HG03469 (cell line): ENCODE measurements at regions not wholly inside any gene's neighbourhood (a gene's known extent, or its start where the extent isn't known, plus 50 kb on each side); places are given as distances from the start of the nearest gene placed in this dataset.

Experiments used
- ATAC-seq: cut with Tn5 transposase; IDR thresholded peaks from one replicate; pipeline ENCODE4 v1.9.1; 2021; ENCODE audit warnings: mild to moderate bottlenecking, moderate library complexity, moderate number of reproducible peaks; ENCODE audit not compliant: unreplicated experiment

GRCh38 chr21:25425156-25425555, 182.1 kb downstream of the MRPL39 start:
- ATAC-seq, result no peak

DNA sequence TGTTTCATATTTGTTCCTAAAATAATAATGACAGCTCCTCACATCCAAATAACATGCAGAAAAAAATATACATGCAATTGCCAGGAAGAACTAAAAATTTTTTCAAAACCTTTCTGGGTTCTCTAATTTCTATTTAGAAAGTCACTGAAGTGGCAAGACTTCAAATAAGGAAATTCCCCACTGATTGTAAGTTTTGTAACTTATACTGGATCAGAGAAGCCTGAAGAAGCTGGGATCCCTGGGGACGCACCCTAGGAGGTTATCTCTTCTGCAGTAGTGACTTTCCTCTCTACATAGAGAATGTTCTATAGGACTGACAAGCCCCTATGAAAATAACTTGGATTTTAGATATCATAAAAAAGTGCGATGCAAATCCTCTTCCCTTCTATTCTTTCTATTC, 182.6 kb downstream of the MRPL39 start:
- no peak for ATAC-seq

- ATAC-seq, result no peak
These were observed 183.2 kb downstream of the MRPL39 start for GRCh38 chr21:25424048-25424447.

GRCh38 chr21:25422610-25423608, 184.4 kb downstream of the MRPL39 start:
- ATAC-seq, result no peak

- ATAC-seq, result peak; percentile 57
These were observed 185.8 kb downstream of the MRPL39 start for GRCh38 chr21:25421321-25422028.

DNA sequence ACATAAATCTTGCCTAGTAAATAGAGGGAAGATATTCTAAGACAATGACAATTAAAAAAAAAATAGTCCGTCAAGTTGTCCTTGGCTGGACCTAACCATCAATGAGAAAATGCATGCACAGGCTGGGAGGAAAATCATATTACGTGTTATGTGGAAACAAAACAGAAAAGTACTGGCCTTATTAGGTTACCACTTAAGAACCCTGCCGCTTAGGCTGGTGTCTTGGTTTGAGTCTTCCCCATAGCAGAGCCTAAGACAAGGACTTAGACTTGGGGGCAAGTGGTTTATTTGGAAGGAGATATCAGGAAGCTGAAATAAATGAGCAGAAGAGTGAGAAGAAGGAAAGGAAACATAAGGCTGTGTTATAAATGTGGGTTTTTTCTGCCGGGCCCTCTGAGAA, 186.4 kb downstream of the MRPL39 start:
- ATAC-seq, result no peak

GRCh38 chr21:25416669-25417068, 190.6 kb downstream of the MRPL39 start:
- no peak for ATAC-seq

DNA sequence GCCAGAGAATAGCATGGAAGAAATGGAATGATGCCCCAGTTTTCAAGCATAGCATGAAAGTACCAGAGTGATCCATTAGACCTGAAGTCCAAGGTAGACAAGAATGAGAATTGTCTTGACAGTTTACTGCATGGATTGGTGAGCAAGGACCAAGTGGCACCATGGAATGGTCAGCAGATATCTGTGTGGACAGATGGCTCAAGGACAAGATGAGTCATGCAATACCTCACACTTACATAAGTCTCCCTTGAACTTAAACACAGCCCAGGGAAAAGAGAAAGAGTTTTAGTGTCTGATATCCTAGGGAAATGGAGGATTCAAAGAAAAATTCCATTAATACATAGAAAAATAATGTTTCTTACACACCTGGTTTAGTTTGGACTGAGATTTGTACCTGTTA, 195.2 kb downstream of the MRPL39 start:
- no peak for ATAC-seq

- ATAC-seq, result no peak
These were observed 197.3 kb downstream of the MRPL39 start for GRCh38 chr21:25409978-25410377.

DNA sequence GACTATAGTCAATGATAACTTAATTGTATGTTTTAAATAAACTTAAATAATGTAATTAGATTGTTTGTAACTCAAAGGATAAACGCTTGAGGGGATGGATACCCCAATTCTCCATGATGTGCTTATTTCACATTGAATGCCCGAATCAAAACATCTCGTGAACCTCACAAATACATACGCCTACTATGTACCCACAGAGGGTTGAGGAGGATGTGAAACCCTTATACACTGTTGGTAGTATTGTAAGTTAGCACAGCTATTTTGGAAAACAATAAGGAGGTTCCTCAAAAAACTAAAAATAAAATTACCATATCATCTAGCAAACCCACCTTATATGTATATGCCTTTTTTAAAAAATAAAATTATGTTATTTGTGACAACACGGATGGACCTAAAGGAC, 198.6 kb downstream of the MRPL39 start:
- no peak for ATAC-seq

DNA sequence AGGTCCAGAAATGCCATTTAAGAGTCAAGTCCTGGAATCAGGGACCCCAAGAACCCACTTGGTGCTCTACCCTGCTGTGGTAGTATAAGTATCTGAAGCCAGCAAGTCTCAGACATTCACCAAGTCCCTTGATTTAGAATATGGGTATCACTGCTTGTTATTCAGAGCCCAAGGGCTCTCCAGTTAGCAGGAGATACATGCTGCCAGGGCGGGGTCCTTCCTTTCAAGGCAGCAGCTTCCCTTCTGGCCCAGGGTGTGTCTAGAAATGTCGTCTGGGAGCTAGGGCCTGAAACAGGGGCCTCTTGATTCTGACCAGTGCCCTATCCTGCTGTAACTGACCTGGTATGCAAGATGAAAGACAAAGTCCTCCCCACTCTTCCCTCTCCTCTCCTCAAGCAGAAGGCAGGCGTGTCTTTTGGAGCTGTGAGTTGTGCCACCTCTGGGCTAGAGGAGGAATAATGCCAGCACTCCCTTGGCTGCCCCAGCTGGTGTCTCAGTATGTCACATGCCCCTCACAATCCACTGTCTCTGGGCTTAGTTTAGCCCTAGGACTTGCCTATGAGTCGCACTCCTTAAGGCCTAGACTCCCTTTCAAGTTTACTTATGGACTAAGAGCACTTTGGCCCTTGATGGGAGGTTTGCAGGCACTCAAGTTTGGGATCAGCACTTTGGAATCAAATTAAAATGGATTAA, 200.2 kb downstream of the MRPL39 start:
- ATAC-seq, result no peak

DNA sequence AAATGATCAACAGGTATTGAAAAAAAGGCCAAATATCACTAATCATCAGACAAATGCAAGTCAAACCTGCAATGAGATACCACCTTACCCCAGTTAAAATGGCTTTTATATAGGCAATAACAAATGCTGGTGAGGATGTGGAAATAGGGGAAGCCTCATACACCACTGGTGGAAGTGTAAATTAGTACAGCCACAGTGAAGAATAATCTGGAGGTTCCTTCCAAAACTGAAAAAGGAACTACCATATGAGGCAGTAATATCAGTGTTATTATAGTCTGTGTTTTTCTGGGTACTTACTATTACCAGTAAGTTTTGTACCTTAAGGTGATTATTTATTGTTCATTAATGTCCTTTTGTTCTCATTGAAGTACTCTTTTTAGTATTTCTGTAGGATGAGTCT, 201.3 kb downstream of the MRPL39 start:
- no peak for ATAC-seq

GRCh38 chr21:25402134-25402961, 204.9 kb downstream of the MRPL39 start:
- no peak for ATAC-seq

GRCh38 chr21:25400427-25400826, 206.9 kb downstream of the MRPL39 start:
- no peak for ATAC-seq

- no peak for ATAC-seq
These were observed 208.7 kb downstream of the MRPL39 start for GRCh38 chr21:25398630-25399029.

GRCh38 chr21:25396135-25396711, 211.1 kb downstream of the MRPL39 start:
- peak; percentile 88 for ATAC-seq

DNA sequence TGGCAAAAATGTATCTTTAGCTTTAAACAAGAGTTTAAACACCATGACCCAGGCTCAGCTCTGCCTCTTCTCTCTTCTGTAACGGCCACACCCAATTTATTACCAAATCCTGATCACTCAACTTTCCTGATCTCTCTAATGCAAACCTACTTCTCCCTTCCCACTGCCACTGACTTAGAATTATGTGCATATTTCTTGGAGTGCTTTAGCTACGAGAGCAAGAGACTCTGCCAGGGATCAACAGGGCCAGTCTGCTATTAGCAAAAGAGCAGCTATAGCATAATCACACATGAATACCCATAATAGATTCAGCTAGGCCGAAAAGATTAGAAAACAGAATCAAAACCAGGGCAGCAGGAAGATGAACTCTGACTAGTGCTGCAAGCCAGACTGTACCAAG, 215.5 kb downstream of the MRPL39 start:
- ATAC-seq, result no peak

- ATAC-seq, result no peak
These were observed 216.6 kb downstream of the MRPL39 start for GRCh38 chr21:25390701-25391100.

GRCh38 chr21:25387665-25388064, 219.6 kb downstream of the MRPL39 start:
- ATAC-seq, result no peak

- ATAC-seq, result peak; percentile 51
These were observed 221.3 kb downstream of the MRPL39 start for GRCh38 chr21:25385911-25386474.
